GM21723 (cell line): ENCODE measurements at regions not wholly inside any gene's neighbourhood (a gene's known extent, or its start where the extent isn't known, plus 50 kb on each side); places are given as distances from the start of the nearest gene placed in this dataset.

ENCODE experiments used
- ATAC-seq: cut with Tn5 transposase; IDR thresholded peaks from one replicate; pipeline ENCODE4 v1.9.1; 2021; ENCODE audit warnings: mild to moderate bottlenecking, moderate library complexity; ENCODE audit not compliant: unreplicated experiment

DNA sequence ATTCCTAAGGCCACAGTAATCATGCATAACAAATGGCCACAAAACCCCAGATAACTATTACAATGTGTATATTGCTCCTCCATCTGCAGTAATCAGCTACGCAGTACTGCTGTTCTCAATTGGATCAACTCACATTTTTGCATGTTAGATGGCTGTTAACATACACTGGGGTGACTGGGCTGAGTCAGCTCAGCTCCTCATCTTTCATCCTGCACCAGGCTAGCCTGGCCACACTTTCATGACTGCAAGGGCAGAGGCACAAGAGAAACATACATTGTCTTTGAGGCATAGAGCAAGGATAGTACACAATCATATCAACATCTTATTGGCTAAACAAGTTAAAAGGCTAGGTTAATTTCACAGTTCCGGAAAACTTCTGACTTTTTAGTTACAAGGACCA is 306.6 kb downstream of the SLC6A15 start:
- no peak for ATAC-seq

DNA sequence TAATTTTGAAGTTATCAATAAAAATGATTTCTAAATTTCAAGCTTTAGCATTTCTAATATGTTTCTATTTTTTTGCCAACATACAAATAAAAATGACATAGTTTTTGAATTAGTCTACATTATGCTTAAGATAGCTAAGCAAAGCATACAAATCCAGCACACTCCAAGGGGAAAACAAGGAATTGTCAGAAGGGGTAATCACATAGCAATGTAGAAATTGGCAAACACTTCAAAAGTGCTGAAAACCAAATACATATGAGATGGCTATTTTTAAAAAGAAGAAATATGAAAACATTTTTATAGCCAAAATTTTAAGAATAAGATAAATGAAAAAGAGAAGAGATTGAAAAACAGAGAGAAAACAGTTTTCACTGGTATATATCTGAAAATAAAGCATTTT is 308.0 kb downstream of the SLC6A15 start:
- ATAC-seq: no peak

DNA sequence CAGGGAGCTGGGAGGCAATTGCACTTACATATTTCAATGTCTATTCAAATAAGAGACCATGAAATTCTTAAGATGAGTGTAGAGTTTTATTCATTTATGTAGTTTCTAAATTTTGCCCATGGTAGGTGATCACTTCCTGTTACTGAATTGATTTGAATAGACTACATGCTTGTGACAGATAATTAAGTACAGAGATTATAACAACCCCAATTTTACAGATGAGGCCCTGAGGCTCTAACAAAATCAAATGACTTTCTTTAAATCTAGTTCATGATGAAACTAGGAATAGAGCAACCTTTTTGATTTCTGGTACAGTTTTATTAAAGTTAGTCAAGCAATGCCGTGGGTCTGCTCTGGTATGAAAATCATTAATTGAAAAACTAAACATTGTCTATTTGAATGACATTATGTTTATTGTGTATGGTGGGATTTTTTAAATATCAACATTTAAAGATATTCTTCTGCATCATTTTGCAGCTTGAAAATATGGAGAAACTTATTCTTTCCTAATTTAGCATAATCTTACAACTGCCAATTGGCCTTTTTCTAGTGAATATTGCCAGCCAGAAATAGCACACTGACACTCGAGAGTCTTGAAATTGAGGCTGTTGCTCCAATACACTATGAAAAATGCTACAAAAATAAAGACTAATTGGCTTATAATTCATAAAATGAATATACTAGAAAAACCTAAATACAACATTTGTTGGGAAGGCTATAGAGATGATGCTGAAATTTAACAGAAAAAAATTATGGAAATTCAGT is 308.9 kb downstream of the SLC6A15 start:
- no peak for ATAC-seq

DNA sequence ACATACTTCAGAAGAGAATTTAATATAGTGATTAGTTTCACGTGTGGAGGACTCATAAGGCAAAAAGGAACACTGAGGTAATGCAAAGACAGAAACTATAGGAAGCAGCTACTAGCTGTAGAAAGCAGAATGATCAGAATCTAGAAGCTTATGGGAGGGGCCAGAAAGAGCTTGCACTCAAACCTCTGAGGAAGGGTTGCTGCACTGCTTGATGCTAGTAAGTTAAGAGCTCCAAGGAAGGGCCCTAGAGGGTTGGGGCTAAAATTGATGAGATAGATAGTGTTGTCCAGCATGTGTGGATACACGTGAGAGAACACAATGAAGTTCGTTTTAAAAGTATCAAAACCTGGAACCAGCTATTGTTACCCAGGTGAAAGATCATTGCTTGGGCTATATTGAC is 311.1 kb downstream of the SLC6A15 start:
- ATAC-seq: no peak

DNA sequence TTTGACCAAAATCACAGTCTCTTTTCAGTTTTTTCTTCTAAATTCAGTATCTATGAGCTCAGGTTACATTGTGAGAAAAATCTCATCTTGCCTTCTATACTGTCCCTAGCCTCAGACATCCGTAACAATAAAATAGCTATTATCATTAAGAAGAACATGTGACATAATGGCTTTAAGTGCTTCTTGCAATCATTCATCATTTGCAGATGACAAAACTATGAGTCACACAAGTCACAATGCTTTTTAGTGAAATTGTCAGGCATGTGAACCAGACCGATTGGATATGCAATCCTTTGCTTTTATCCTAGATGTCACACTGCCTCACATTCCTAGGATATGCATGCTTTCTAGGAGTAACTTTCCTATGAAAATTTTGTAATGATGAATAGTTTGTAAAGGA is 313.1 kb downstream of the SLC6A15 start:
- no peak for ATAC-seq

DNA sequence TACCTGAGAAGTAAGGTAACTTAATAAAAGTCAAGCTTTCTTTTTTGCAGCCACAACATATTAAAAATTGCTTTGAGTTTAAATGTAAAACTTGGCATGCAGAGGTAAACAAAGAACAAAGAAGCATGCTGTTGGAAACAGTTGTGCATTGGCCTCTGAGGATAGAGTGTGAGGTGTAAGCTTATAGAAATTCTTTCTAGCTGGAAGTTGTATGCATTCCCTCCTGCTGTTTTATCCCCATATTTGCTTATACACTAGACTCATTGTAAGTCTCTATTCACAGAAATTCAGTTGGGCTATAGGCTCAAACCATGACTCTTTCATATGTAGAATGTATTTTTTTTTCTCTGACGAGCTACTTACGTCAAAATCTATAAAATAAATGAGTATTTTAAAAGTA is 316.3 kb downstream of the SLC6A15 start:
- ATAC-seq: no peak

DNA sequence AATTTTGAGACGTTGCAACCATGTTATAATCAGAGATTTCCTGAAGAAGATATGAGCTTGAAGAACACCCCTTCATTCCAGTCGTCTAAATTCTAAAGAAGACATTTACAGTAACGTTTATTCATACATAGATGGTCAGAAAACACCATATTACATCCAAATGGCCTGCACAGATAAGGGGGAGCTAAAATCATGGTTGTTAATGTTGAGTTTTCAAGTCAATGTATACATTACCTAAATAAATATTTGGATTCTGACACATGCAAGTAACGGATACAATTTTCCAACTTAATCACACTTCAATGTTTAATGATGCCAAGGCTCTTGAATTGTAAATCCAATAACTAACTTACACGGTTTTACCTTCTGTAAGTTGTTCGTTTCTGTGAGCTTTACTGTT is 318.4 kb downstream of the SLC6A15 start:
- ATAC-seq: no peak

DNA sequence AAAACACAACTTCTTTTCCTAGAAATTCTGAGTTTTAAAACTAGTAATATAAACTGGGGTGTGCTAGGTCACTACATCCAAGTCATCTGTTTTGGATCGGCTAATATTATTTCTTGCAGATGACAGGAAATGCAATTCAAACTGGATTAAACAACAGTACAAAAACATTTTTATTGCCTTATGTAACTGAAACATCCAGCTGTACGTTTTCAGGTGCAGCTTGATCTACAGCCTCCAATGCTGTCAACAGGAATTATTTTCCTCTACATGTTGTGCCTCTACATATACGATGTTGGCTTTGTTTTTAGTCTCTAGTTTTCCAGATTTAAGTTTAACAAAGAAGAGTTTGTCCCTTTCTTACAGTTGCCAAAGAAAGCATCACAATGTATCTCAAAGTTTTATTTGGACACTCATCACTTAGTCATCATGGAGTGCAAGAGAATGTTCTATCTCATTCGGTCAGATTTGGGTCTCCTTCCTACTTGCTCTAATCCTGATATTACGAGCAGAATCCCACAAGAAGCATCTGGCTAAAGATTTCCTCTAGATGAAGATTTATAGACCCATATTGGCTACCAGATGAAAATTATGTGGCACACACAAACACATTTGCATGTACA is 326.7 kb downstream of the SLC6A15 start:
- ATAC-seq: no peak

DNA sequence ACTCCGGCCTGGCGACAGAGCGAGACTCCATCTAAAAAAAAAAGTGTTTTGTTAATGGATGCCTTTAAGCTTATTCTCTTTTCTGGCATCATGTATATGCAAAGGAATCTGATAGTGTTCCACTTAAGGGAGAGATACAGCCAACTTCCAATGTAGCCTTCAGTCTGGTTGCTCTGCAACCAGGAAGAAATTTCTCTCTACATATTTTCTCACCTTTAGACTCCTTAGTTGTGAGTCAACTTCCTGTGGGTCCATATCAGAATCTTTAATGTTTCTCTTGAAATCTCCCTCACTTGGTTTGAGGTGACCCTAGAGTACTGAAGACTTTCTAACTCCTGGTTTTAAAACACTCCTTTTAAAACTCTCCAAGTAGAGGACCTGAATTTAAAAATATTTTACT is 340.4 kb downstream of the SLC6A15 start:
- ATAC-seq: no peak

- no peak for ATAC-seq
These were observed 350.3 kb downstream of the SLC6A15 start for GRCh38 chr12:84562331-84562730.

DNA sequence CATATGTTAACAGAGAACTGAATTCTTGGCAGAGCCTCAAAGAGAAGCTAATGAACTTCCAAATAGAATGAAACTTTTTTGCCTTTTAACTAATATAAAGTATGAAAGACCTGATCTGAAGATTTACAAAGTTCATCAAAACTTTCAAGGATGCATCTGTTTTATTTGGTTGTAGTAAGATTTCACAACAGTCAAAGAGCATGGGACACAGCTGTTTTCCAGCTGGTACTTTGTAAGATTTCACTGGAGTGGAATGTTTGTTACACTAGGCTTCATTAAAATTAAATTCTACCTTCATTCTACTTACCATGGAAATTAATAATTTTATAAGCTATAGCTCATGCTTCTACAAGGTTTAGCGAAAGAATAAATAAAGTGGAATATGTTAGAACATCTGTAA is 351.2 kb downstream of the SLC6A15 start:
- ATAC-seq: no peak

- ATAC-seq: no peak
These were observed 358.3 kb downstream of the SLC6A15 start for GRCh38 chr12:84554199-84554723.

GRCh38 chr12:84553331-84554117 is 359.1 kb downstream of the SLC6A15 start:
- no peak for ATAC-seq

GRCh38 chr12:84551373-84551772 is 361.2 kb downstream of the SLC6A15 start:
- ATAC-seq: no peak

DNA sequence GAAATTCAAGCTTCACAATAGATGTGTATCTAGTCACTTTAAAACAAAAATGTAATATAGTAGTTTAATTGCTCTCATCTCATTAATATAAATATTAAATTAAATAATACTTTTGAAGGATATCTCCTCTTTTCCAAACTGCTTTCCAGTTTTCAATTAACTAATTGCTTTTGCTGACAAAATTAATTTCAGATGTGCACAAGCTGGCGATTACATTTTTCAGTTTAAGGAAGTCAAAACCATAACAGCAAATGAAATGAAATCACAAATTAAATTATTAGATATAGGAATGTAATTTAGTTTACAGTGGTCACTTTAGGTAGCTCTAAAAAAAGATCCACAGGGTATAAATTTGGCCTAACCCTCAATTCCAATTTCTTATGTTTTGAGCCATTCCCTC is 362.1 kb downstream of the SLC6A15 start:
- no peak for ATAC-seq

DNA sequence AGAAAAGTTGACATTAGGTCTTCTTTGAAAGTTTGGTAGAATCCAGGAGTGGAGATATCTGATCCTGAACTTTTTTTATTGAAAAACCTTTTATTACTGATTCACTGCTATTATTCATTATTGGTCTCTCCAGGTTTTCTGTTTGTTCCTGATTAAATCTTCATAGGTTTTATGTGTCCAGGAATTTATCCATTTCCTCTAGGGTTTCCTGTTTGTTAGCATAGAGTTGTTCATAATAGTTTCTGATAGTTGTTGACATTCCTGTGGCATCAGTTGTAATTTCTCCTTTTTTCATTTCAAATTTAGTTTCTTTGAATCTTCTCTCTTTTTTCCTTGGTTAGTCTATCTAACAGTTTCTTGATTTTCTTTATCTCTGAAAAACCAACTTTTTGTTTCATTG is 370.3 kb downstream of the SLC6A15 start:
- ATAC-seq: no peak

DNA sequence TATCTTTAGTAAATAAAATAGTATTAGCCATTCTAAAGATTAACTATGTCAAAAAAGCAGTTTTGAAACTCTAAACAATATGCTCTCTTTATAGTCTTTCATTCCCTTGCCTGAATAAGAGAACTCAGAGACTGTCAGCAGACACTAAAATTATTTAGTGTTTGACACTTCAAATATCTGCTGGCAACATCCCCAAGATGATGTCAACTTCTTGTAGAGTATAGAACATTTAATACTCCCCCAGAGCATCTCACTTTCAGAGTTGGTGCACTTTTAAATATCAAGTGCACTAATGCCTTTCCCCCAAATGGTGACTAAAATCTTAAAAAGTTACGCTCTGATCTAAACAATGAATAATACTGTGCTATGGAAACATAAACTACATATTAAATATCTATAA is 374.9 kb downstream of the SLC6A15 start:
- no peak for ATAC-seq

GRCh38 chr12:84512751-84513150 is 399.8 kb downstream of the SLC6A15 start:
- no peak for ATAC-seq

GRCh38 chr12:84508851-84509260 is 403.7 kb downstream of the SLC6A15 start:
- no peak for ATAC-seq

- ATAC-seq: peak; percentile 51
These were observed 404.4 kb downstream of the SLC6A15 start for GRCh38 chr12:84507956-84508850.

DNA sequence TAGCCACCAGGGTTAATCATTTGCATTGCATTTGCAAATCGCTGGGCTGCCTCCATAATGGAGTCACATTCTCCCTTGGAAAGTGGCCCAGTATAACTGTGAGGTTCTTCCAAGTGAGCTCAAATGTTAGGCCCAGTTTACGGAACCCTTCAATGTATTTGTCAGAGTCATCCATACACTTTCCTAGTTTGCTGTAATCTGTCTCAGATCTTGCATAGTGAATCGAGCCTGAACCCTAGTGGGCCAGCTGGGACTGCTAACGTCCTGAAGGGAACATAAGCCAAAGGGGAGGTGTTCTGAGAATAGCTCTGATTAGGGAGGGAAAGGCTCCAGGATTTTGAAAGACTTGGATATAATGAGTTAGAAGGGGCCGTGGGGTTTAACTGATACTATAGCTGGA is 406.3 kb downstream of the SLC6A15 start:
- ATAC-seq: no peak
